ENCODE measurements at regions not wholly inside any gene's neighbourhood (a gene's known extent, or its start where the extent isn't known, plus 50 kb on each side); places are given as distances from the start of the nearest gene placed in this dataset.
"Not testable (repeated sequence)": the region's sequence is repeated elsewhere in the genome, so short reads cannot be mapped to it uniquely, and the experiment has no call there.

- TF ChIP-seq POU2F2 (IDR thresholded peaks at IDR 0.05; ENCODE audit: low read depth, low read length) (no peak), POLR2AphosphoS5 (IDR thresholded peaks at IDR 0.05; ENCODE audit: low read depth, low read length) (no peak), PAX5 (IDR thresholded peaks at IDR 0.05; ENCODE audit: insufficient read depth, low read length, severe bottlenecking) (no peak), SPI1 (IDR thresholded peaks at IDR 0.05; ENCODE audit: low read depth, low read length) (no peak), TAF1 (IDR thresholded peaks at IDR 0.05; ENCODE audit: low read depth, low read length) (no peak), POLR2A (IDR thresholded peaks at IDR 0.05; ENCODE audit: low read depth, low read length) (no peak)
- no peak for FAIRE-seq
- DNase-seq (ENCODE audit: insufficient read length, low spot score), result no peak
Measured at GRCh38 chr9:38254151-38254550, 138.4 kb upstream of the ALDH1B1 start.

DNA sequence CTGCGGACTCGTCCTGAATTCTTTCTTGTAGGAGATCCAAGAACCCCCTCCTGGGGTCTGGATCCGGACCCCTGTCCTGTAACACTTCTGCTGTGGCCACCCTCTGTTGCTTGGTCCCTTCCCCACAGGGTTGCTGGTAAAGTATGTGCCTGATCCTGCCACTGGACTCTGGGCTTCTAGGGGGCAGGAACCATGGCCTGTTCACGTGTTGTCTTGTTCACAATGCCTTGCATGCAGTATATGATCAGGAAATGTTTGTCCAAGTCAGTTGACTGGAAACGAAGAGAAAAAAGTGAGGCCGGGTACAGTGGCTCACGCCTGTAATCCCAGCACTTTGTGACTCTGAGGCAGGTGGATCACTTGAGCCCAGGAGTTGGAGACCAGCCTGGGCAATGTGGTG lies 139.3 kb upstream of the ALDH1B1 start:
- no peak for FAIRE-seq
- TF ChIP-seq PAX5 (IDR thresholded peaks at IDR 0.05; ENCODE audit: insufficient read depth, low read length, severe bottlenecking) (no peak), POU2F2 (IDR thresholded peaks at IDR 0.05; ENCODE audit: low read depth, low read length) (no peak), SPI1 (IDR thresholded peaks at IDR 0.05; ENCODE audit: low read depth, low read length) (no peak), TAF1 (IDR thresholded peaks at IDR 0.05; ENCODE audit: low read depth, low read length) (no peak), POLR2A (IDR thresholded peaks at IDR 0.05; ENCODE audit: low read depth, low read length) (no peak), POLR2AphosphoS5 (IDR thresholded peaks at IDR 0.05; ENCODE audit: low read depth, low read length) (no peak)
- DNase-seq (ENCODE audit: insufficient read length, low spot score), result no peak

- FAIRE-seq, result no peak
- DNase-seq (ENCODE audit: insufficient read length, low spot score), result no peak
- TF ChIP-seq PAX5 (IDR thresholded peaks at IDR 0.05; ENCODE audit: insufficient read depth, low read length, severe bottlenecking) (no peak), POLR2AphosphoS5 (IDR thresholded peaks at IDR 0.05; ENCODE audit: low read depth, low read length) (no peak), SPI1 (IDR thresholded peaks at IDR 0.05; ENCODE audit: low read depth, low read length) (no peak), POLR2A (IDR thresholded peaks at IDR 0.05; ENCODE audit: low read depth, low read length) (no peak), POU2F2 (IDR thresholded peaks at IDR 0.05; ENCODE audit: low read depth, low read length) (no peak), TAF1 (IDR thresholded peaks at IDR 0.05; ENCODE audit: low read depth, low read length) (no peak)
Measured at GRCh38 chr9:38251036-38251860, 141.3 kb upstream of the ALDH1B1 start.

- FAIRE-seq (no peak), DNase-seq (ENCODE audit: insufficient read length, low spot score) (no peak)
- TF ChIP-seq PAX5 (IDR thresholded peaks at IDR 0.05; ENCODE audit: insufficient read depth, low read length, severe bottlenecking) (no peak), POU2F2 (IDR thresholded peaks at IDR 0.05; ENCODE audit: low read depth, low read length) (no peak), POLR2AphosphoS5 (IDR thresholded peaks at IDR 0.05; ENCODE audit: low read depth, low read length) (no peak), TAF1 (IDR thresholded peaks at IDR 0.05; ENCODE audit: low read depth, low read length) (no peak), POLR2A (IDR thresholded peaks at IDR 0.05; ENCODE audit: low read depth, low read length) (no peak), SPI1 (IDR thresholded peaks at IDR 0.05; ENCODE audit: low read depth, low read length) (no peak)
Measured at GRCh38 chr9:38250279-38251035, 142.0 kb upstream of the ALDH1B1 start.

DNA sequence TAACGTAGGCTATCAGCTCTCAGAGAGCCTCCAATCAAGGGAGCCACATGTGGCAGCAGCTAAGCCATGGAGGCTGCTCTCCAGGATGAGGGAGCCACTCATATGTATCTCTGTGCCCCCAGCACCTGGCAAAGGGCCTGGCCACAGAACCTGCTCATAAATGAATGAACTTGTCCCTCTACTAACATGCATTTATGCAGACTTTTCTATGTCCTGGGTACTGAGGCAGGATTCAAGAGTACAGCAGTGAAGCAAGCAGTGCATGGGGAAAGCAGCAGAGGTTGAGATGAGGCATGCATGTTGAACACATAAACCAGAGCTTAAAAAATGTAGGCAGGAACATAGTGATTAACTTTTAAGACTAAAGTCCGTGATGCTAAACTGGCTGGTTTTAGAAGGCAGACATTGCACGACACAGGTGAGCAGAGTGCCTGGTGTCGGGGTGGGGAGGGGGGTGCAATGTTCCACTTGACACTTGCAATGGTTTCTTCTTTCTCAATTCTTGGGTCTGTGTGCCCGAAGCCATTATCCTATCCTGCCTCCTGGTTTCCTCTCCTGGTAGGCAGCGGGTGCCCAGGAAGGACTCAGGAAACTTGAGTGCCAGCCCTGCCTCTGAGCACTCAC lies 142.8 kb upstream of the ALDH1B1 start:
- no peak for FAIRE-seq
- DNase-seq (ENCODE audit: insufficient read length, low spot score), result no peak
- no peak for TF ChIP-seq TAF1 (IDR thresholded peaks at IDR 0.05; ENCODE audit: low read depth, low read length)
- TF ChIP-seq POLR2AphosphoS5 (IDR thresholded peaks at IDR 0.05; ENCODE audit: low read depth, low read length), result no peak
- no peak for TF ChIP-seq SPI1 (IDR thresholded peaks at IDR 0.05; ENCODE audit: low read depth, low read length)
- TF ChIP-seq POLR2A (IDR thresholded peaks at IDR 0.05; ENCODE audit: low read depth, low read length), result no peak
- no peak for TF ChIP-seq PAX5 (IDR thresholded peaks at IDR 0.05; ENCODE audit: insufficient read depth, low read length, severe bottlenecking)
- TF ChIP-seq POU2F2 (IDR thresholded peaks at IDR 0.05; ENCODE audit: low read depth, low read length), result no peak

DNA sequence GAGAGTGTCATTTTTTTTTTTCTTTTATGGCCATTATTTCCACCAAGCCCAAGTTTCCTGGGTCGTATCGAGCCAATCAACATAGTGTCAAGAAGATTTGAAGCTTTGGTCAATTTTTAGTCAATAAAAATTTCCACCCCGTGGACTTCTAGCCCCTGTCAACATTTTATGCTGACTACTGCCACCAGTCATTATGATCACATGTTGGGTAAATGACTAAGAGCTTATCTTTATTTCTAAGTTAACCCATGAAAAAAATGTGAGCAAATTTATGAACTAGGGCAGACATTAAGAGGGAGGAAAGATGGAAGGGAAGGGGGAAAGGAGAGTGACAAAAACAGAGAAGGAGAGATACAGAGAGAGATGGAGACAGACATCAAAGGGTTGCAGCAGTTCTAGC lies 143.5 kb upstream of the ALDH1B1 start:
- FAIRE-seq, result no peak
- TF ChIP-seq TAF1 (IDR thresholded peaks at IDR 0.05; ENCODE audit: low read depth, low read length) (no peak), PAX5 (IDR thresholded peaks at IDR 0.05; ENCODE audit: insufficient read depth, low read length, severe bottlenecking) (no peak)
- DNase-seq (ENCODE audit: insufficient read length, low spot score), result no peak

DNA sequence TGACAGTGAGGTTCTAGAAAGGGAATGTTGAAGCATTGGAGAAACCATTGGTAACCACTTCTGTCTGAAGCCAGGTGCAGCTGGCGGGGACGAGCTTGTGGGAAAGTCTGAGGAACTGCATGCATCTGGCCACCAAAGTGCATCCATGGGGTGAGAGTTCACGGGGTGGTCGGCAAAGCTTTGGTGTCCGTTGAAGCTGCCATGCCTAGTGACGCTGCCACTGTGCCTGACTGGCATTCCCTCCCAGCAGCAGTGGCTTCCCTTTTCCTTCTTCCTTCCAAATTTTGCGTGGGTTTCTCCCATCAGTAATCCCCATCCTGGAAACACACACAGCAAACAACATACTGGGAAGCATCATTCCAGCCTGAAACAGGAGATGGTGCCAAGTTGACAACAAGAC lies 145.7 kb upstream of the ALDH1B1 start:
- FAIRE-seq, result no peak

GRCh38 chr9:38244971-38245370 lies 147.5 kb upstream of the ALDH1B1 start:
- DNase-seq (ENCODE audit: insufficient read length, low spot score) (no peak), FAIRE-seq (no peak)
- TF ChIP-seq TAF1 (IDR thresholded peaks at IDR 0.05; ENCODE audit: low read depth, low read length) (no peak), POLR2A (IDR thresholded peaks at IDR 0.05; ENCODE audit: low read depth, low read length) (no peak), POU2F2 (IDR thresholded peaks at IDR 0.05; ENCODE audit: low read depth, low read length) (no peak), SPI1 (IDR thresholded peaks at IDR 0.05; ENCODE audit: low read depth, low read length) (no peak), PAX5 (IDR thresholded peaks at IDR 0.05; ENCODE audit: insufficient read depth, low read length, severe bottlenecking) (no peak), POLR2AphosphoS5 (IDR thresholded peaks at IDR 0.05; ENCODE audit: low read depth, low read length) (no peak)

More for the DNA sequence above, 145.7 kb upstream of the ALDH1B1 start:
- DNase-seq (ENCODE audit: insufficient read length, low spot score), result no peak
- no peak for TF ChIP-seq POLR2AphosphoS5 (IDR thresholded peaks at IDR 0.05; ENCODE audit: low read depth, low read length)

GRCh38 chr9:38243993-38244392 lies 148.5 kb upstream of the ALDH1B1 start:
- DNase-seq (ENCODE audit: insufficient read length, low spot score), result no peak
- FAIRE-seq, result no peak
- no peak for TF ChIP-seq SPI1 (IDR thresholded peaks at IDR 0.05; ENCODE audit: low read depth, low read length)

DNA sequence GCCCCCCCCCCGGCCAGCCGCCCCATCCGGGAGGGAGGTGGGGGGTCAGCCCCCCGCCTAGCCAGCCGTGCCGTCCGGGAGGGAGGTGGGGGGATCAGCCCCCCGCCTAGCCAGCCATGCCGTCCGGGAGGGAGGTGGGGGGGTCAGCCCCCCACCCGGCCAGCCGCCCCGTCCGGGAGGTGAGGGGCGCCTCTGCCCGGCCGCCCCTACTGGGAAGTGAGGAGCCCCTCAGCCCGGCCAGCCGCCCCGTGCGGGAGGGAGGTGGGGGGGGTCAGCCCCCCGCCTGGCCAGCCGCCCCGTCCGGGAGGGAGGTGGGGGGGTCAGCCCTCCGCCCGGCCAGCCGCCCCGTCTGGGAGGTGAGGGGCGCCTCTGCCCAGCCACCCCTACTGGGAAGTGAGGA lies 150.4 kb upstream of the ALDH1B1 start:
- DNase-seq (ENCODE audit: insufficient read length, low spot score); FAIRE-seq: not testable (repeated sequence)
